SIG-M5 treated with dmso at 0.1 percent for 504 hours (cell line): ENCODE measurements at regions not wholly inside any gene's neighbourhood (a gene's known extent, or its start where the extent isn't known, plus 50 kb on each side); places are given as distances from the start of the nearest gene placed in this dataset.

Experiments
- DNase-seq: peaks from one replicate; lab custom pipeline; 2025; ENCODE audit not compliant: unreplicated experiment; lab: John Stamatoyannopoulos, UW

DNA sequence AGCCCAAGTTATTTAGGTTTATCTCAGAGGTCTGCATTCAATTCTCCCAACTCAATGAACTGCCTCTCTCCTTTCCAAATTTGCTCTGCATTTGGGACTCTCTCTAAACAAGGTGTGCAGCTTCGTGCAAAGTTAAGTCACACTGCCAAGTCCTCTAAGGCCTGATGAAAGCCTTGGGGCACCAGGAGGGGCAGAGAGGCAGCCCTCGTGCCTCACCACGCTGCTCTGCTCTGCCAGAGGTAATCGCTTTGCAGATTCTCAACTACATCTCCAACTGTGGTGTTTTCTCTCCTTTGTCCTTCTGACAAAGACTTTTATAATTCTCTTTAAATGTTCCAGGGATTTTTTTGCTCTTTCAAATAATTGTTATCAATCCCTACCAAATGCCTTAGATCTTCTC lies 283.0 kb downstream of the MEIS1 start:
- DNase-seq = no peak

- no peak for DNase-seq
These were observed 286.9 kb downstream of the MEIS1 start for GRCh38 chr2:66721776-66722175.

- no peak for DNase-seq
These were observed 289.3 kb downstream of the MEIS1 start for GRCh38 chr2:66724241-66724640.

GRCh38 chr2:66729416-66730330 lies 294.7 kb downstream of the MEIS1 start:
- no peak for DNase-seq

- DNase-seq = no peak
These were observed 295.5 kb downstream of the MEIS1 start for GRCh38 chr2:66730441-66730840.

- no peak for DNase-seq
These were observed 298.6 kb downstream of the MEIS1 start for GRCh38 chr2:66733364-66733999.

DNA sequence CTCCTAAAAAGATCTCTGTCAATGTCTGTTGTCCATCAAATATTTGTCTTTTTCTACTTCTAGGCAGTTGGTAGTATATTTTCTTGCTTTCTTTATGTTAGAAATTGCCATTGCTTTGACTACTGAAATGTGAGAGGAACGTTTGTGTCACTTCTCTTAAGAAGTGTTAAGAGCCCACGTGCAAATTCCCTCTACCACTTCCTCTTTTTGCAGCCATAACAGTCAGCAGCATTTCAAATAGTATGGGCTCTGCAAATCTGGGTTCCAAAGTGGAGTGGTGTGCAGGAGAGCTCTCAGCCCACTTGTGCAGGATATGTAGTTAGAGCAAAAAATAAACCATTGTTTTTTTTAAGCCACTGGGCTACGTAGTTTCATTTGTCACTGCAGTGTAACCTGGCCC lies 314.0 kb downstream of the MEIS1 start:
- peak; percentile 35 for DNase-seq

- no peak for DNase-seq
These were observed 314.6 kb downstream of the MEIS1 start for GRCh38 chr2:66749566-66749965.

- DNase-seq = no peak
These were observed 318.3 kb downstream of the MEIS1 start for GRCh38 chr2:66753257-66753656.

GRCh38 chr2:66753660-66754059 lies 318.7 kb downstream of the MEIS1 start:
- DNase-seq = no peak

GRCh38 chr2:66755974-66756373 lies 321.0 kb downstream of the MEIS1 start:
- DNase-seq = no peak

GRCh38 chr2:66761826-66762225 lies 326.9 kb downstream of the MEIS1 start:
- DNase-seq = no peak

DNA sequence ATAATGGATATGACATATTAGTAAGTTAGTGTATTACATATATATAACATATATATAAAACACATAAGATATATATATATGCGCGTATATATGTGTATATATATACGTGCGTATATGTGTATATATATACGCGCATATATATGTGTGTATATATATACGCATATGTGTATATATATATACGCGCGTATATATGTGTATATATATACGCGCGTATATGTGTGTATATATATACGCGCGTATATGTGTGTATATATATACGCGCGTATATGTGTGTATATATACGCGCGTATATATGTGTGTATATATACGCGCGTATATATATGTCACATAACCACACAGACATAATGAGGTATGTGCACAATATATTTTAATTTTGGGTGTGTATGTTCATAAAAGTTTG lies 327.8 kb downstream of the MEIS1 start:
- DNase-seq = no peak

GRCh38 chr2:66766582-66766981 lies 331.7 kb downstream of the MEIS1 start:
- no peak for DNase-seq

DNA sequence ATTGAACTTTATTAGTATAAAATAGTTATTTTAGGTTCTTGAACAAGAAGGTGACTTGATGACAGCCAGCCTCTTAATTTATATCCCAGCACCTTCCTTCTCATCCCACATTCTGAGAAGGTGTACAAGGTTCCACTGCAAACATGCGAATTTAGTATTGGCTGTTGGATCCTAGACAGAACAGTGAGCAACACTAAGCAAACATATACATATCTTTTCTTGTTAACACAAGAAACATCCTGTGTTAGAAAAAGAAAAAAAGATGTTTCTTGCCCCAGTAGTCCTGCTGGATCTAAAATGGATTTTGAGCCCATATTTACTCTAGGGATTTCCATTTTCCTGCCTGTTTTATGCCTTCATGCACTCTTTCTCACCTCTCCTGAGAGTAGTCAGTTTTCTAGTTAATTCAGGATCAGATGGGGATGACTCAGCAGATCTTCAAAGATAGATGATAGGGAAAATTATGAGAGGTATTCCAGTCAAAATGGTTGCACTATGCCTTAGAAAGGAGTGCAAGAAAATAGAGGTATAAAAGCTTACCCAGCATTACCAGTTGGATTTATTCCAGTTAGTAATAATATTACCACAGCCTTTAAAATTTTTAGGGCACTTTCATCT lies 336.5 kb downstream of the MEIS1 start:
- no peak for DNase-seq

GRCh38 chr2:66772618-66773017 lies 337.7 kb downstream of the MEIS1 start:
- no peak for DNase-seq

DNA sequence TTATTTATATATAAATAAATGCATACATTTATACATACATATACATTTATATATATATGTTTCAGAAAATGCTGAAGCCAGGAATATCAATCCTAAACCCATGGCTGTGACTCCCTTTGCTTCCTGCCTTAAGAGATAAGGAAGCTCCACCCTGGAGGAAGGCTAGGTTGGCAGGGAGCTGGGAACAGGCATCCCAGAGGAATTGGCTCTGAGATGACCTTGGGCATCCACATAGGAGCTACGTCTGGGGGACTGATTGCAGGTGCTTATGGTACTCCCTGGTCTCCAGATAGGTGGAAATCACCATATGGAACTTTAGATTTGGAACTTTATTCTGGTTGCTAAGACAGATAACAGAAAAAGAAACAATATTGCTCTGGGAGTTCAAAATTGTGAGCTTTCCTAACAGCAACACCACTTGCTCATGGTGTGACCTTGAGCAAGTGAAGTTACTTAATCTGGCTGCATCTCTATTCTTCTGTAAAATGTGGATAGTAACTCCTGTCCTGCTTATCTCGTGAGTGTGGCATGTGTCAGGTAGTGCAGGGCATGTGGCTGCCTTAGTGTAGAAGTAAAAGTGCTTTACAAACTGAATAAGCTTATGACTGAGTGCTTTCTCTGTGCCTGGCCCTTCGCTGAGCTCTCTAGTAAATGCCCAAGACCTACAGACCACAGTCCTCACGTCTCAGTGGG lies 341.0 kb downstream of the MEIS1 start:
- no peak for DNase-seq

- no peak for DNase-seq
These were observed 346.9 kb downstream of the MEIS1 start for GRCh38 chr2:66781804-66782203.

- DNase-seq = no peak
These were observed 347.9 kb downstream of the MEIS1 start for GRCh38 chr2:66782780-66783361.

GRCh38 chr2:66789741-66790140 lies 354.8 kb downstream of the MEIS1 start:
- no peak for DNase-seq

DNA sequence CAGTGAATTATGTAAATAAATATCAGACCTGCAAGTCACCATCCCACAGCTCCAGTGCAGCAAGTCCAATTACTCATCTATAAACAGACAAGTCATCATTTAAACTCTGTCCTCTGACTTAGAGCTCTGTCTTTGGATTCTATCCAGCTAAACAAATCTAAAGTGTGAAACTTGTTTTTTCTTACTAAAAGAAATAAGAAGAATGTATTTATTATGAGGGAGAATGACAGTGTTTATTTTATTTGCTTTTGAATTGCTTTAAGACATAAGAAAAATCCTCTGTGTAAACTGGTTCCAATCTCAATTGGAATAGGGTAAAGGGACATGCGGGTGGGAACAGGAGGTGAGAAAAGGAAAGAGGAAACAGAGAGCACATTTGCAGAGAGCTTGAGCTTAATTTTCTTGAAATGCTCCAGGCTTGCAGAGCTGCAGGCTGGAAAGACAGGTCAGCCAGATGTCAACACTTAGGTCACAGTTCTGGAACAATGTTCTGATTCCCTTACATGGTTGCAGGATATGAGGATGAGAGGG lies 355.8 kb downstream of the MEIS1 start:
- no peak for DNase-seq
